HG03571 (cell line): ENCODE measurements at regions not wholly inside any gene's neighbourhood (a gene's known extent, or its start where the extent isn't known, plus 50 kb on each side); places are given as distances from the start of the nearest gene placed in this dataset.
"Not testable (repeated sequence)": the region's sequence is repeated elsewhere in the genome, so short reads cannot be mapped to it uniquely, and the experiment has no call there.

Experiments used
- ATAC-seq: cut with Tn5 transposase; IDR thresholded peaks from one replicate; pipeline ENCODE4 v1.9.1; 2021; ENCODE audit not compliant: unreplicated experiment

DNA sequence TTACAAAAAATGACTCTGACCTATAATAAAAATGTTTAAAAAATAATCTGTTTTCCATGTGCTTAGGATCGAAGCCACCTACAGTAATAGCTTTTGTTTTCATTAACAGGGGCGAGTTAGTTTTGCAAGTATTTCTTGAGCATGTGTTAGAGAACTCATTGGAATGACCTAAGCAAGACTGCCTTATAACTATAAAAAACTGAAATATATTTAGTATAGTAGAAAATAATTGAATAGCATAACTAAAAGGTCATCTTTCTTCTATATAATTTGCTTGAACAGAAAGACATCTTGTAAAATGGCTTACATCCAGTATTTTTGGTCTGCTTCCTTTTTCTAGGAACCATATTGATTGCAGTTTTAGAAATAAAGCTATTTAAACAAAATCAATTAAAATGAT, 241.5 kb upstream of the NRIP1 start:
- no peak for ATAC-seq

DNA sequence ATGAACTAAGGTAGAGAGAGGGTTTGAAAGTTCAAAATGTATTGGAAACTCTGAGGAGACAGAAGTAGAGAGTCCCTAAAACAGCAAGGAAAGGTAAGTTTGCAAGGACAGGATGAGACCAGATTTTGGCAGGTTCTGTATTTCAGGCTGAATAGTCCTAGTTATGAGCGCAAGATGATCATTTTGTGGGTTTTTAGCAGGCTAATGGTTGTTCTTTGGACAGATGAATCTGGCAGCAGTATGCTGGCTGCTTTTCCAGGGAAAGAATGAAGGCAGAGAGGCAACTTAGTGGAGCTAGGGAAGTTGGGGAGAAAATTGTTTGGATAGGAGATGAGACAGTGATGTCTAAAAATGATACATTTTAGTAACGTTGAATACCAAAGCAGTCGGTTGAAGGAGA, 243.5 kb upstream of the NRIP1 start:
- ATAC-seq = no peak

DNA sequence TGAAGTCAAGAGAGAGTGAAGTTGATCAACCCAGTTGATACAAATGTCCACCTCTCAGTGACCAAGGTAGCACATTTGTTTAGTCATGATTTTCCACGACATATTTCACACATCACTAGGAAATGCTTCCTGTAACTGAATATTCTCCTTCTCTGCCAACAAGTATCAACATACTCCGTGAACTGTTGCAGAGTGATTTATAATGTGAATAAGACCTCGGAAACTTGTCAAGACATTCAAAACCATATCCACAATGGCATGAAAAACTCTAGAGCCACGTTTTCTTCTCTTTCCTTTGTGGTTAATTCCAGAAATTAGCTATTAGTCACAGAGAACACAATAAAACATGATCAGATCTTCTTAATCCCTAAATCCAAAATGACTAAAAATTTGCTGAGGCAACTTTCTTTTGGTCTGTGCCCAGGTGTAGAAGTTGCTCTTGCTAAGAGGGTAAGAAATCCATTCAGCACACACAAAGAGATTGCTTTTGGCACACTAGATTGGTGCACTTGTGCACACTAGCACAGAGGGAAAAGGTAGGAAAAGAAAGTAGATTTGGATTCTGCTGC, 244.3 kb upstream of the NRIP1 start:
- ATAC-seq = no peak

DNA sequence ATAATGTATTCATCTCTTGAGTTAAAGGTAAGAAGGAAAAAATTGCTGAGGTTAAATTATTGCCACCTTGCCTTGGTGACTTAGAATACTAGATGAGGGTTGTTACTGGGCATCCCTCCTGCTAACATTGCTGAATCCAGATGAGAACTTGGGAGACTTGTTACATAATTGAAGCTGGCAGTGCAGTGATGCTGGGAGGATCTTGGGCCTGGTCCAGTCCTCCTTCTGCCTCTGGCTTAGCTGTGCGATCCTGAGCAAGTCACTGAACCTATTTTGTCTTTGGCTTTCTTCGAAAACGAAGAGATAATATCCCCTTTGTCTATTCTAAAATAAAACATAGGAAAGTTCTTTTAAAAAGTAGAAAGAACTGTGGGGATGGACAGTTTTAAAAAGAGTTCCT, 244.9 kb upstream of the NRIP1 start:
- ATAC-seq = no peak

DNA sequence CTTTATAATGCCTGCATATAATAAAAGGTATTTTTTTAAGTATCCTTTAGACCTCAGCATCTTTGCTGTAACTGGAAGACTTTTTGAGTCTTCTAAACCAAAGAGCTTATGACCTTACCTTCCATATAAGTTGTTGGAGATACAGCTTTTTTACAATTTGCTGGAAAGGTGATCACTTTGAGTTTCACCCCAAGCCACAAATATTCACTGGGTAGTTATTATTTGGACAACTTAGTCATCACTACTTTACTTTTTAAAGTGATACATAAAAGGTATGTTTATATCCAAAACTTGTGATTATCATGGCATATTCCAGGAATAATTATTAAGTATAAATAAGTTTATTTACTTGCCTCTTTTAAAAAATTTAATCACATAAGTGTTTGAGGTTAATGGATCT, 246.7 kb upstream of the NRIP1 start:
- no peak for ATAC-seq

DNA sequence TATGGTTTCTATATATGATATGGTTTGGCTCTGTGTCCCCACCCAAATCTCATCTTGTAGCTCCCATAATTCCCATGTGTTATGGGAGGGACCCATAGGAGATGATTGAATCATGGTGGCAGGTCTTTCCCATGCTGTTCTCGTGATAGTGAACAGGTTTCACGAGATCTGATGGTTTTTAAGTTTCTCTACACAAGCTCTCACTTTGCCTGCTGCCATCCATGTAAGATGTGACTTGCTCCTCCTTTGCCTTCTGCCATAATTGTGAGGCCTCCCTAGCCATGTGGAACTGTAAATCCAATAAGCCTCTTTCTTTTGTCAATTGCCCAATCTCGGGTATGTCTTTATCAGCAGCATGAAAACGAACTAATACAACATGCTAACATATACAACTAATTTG, 252.2 kb upstream of the NRIP1 start:
- ATAC-seq = not testable (repeated sequence)

DNA sequence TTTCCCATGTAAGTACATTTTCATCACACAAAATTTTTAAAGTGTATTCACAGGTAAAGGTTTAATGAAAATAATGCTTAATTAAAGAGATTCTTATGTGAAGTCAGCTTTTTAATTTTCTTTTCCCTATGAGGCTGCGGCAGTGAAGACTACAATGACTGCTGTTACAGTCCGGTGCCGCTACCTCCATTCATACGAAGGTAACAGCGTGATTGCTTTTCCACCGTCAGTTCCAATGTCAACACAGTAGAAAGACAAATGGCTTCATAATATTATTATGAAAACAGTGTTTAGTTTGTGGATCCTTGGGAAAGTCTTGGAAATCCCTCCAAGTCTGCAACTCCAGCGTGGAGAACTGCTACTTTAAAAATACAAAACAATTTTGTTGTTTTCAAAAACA, 254.9 kb upstream of the NRIP1 start:
- no peak for ATAC-seq

DNA sequence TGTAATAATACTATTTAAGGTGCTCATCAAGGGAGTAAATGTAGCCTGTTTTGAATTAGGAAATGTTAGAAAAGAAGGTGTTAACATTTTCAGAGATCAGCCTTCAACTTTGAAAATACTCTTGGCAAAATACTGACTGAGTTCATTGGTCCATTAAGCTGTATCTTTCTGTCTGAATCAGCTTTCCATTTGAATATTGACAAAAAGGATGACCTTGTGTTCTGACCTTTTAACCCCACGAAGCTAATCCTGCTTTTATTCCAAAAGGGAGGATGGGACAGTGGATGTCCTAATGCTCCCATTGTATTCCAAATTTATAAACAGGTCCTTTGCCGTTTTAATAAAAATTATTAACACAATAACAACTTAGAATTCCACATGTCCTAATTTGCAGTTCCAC, 259.7 kb upstream of the NRIP1 start:
- ATAC-seq = no peak

DNA sequence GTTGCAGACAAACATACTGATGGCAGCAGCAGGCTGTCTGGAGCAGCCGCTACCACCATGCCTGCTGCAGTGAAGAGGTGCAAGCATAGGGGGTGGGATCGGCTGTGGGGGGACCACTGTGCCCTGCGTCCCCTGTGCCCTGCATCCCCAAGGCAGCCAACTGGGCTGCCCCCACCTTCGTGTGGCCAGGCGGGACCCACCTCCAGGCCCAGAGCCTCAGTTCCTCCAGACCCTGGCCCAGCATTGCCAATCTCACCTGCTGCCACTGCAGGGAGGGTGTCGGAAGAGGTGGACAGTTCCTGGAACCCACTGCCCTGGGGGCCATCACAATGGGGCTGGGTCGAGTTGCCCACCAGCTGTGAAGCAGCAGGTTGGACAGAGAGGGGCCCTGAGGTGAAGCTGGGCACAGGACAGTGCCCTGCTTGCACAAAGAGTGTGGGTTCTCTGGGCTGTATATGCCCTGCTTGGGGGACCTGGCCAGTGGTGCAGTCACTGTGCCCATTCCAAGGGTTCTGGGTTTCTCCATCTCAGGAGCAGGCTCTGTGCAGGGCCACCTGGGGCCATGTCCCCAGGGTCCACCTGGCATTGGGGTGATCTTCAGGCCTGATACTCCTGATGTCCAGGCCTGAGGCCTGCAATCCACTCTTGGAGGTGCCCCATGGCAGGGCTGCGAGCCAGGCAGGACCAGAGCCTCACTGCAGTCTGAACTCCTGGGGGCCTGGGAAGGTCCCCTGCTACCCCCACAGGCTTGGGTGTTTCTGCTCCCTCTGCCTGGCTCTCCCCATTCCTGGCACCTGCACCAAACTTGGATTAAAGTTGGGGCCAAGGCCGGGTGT, 261.4 kb upstream of the NRIP1 start:
- no peak for ATAC-seq

DNA sequence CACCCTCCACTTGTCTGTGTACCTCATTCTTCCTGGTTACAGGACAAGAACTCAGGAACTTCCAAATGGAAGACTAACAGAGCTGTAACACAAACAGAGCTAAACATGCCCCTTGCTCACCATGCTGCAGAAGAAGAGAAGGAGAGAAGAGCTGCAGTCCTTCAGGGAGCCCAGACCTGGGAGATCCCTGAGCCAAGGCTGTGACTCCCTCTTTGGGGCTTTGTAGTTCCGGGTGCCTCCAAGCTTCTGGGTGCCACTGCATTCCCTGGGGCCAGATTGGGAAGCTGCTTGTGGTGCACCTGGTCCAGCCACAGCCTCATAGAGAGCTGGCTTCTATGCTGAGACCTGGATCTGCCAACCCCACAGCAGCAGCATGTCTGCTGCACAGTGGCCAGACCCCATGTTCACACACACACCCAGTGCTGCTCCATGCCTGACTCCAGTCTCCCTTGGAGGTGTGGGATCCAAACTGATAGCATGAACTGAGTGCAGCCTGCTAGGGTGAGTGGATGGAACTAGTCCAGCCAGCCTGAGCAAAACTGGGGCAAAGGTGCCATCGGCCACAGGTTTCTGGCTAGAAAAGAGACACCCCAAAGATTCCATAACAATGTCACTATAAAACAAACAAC, 263.0 kb upstream of the NRIP1 start:
- no peak for ATAC-seq

DNA sequence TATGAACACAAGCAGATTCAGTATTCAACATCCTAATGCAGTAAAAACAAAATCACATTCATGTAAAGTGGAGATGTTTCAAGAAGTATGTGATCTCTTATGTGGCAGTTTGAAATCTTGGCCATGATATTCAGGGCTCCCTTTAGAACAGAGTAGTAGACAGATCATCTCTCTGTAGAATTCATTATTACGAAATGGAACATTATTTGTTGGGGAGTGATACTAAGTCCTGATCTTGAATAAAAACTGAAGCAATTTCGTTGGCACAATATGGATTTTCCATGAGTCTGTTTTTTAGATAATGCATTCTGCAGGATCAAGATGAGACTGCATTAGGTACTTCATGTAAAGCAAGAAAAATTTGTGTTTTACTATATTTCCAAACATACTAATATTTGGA, 264.4 kb upstream of the NRIP1 start:
- ATAC-seq = no peak

DNA sequence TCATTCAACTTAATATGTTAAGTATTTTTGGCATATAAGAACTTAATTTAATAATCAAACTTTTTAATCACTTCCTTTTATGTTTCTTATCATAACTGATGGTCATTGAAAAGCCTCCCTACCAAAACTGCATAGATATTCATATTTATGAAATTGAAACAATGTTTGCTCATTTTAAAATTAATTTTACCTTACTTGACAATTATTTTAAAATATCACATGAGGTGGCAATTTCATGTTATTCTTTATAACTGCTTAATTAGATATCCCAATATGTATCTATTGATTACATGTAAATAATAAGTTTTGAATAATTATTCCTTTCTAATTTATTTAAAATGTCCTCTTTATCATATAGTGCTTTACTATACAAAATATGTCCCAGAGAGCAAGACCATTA, 266.1 kb upstream of the NRIP1 start:
- ATAC-seq = no peak

DNA sequence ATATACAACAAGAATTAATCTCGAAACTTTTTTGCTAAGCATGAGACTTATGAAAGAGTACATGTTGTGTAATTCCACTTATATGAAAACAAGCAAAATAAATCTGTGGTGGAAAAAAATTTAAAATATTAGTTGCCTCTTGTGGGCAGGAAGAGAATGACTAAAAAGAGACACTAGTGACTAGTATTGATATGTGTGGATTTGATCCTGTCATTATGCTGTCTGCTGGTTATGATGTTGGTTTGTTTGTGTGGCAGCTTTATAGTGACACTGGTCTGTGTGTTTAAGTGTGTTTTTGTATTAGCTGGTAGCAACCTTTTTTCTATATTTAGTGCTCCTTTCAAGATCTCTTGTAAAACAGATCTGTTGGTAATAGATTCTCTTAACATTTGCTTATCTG, 267.8 kb upstream of the NRIP1 start:
- ATAC-seq = no peak

DNA sequence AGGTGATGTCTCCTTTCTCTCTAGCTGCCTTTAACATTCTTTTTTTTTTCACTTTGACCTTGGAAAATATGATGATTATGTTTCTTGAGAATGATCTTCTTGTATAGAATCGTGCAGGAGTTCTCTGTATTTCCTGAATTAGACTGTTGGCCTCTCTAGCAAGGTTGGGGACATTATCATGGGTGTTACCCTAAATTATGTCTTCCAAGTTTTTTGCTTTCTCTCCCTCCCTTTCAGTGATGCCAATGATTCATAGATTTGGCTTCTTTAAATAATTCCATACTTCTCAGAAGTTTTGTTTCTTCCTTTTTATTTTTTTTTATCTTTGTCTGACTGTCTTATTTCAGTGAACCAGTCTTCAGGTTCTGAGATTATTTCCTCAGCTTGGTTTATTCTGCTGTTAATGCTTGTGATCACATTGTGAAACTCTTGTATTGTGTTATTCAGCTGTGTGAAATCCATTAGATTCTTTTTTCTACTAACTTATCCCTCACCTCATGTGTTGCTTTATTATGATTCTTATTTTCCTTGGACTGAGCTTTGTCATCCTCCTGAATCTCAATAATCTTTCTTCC, 268.4 kb upstream of the NRIP1 start:
- no peak for ATAC-seq

DNA sequence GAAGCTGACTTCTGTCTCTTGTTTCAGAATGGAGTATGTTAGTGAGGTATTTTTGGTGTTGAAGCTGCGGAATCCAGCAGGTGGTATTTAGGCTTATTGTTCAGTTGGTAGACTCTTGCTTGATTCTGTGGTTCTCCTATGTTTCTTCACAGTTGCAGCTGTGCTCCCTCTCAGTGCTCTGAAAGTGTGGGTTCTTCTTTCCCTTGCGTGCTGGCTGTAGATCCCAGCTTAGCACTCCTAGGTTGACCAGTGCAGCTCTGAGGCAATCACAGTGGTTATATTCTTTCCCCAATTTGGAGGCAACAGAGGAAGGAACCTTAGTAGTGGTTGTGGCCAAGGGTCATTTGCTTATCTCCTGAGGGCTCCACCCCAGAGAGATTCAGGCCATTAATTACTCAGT, 269.2 kb upstream of the NRIP1 start:
- ATAC-seq = no peak

DNA sequence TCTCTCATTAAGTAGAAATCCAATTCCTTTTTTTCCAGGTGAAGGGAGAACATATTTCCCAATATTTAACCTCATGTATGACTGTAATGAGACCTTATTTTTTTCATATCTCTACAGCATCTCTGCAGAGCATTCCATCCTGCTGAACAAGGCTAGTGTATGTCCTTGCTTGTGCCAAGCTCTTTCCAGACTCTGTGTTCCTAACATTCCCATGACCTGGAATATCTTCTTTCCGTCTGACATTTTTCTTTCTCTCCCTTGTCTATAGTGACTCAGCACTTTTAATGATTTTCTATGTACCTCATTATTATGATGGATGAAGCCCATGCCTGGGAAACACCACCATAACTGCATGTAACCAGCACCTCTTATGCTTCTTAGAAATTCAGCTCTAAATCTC, 278.3 kb upstream of the NRIP1 start:
- no peak for ATAC-seq

DNA sequence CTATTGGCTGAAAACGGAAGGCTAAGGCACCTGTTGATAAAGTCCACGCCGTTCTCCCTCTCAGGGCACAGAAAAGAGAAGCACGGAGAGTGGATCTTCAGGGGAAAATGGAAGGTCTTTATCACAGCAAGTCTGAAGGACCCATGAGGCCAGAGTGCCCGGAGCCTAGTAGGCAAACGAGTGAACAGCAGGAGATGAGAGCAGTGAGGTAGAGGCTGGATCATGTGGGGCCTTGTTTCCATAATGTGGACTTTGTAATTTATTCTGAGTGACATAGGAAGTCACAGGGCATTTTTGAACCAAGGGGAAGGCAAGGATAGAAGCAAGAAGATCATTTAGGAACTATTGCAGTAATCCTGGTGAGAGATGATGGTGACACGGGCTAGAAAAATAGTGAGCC, 287.2 kb upstream of the NRIP1 start:
- ATAC-seq = no peak

DNA sequence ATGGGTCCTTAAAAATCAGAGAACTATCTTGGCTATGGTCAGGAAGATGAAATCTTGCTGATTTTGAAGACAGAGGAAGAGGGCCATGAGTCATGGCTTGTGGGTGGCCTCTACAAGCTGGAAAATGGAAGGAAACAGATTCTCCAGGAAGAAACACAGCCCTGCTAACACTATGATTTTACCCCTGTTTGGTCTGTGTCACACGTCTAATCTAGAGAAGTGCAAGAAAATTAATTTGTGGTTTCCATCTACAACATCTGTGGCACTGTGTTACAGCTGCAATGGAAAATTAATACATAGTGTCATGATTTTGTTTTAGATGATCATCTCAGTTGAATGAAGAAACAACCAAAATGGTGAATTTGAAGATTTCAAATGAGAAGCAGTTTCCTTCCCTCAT, 288.7 kb upstream of the NRIP1 start:
- no peak for ATAC-seq

DNA sequence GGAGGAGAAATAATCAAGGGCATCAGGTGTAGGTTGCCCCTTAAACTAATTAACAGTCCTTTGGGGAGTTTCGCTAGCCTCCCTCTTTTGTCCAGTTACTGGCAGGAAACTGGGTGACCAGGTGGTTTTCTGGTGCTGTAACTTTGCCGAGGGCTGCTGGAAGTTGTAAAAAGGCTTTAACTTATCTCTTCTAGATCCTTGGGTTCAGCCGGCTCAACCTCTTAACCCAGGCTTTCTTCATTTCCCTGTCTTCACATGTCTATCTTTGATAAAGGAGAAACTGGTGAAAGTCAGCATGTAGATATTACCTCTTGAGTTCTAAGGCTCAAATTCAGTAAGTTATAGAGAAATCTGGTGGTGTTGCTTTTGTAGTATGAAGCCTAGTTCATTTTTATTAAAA, 289.7 kb upstream of the NRIP1 start:
- no peak for ATAC-seq

DNA sequence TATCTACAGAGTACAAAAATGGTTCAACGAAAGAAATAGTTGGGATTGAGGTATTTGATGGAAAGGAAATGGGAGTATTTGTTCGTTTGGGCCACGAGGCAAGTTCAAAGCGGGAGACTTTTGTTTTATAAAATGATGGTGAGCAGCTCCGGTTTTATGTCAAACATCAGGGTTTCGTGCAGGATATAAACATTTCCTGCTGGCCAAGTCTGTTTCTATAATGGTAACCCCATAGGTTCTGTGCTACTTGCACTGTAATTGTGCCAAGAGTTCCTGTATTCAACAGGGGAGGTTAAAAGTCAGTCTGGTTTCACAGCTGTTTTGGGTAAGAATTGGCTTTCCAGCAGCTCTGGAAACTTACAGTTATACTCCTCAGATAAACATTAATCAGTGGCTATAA, 290.3 kb upstream of the NRIP1 start:
- no peak for ATAC-seq

DNA sequence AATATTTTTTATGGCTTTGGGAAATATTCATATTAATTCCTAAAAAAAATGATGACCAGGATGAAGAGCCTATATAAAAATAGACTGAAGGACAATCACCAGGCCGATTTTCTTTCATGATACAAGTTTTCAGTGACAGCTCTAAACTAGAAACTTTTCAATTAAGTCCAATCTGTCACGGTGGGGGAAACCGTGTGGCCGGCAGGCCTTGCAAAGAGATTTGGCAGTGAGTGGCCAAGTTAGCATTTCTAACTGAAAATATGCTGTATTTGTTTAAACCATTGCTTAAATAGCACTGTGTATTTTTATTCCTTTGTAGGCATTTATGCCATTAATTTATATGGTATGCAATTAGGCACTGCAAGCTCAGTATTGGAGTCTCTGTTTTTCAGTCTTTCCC, 294.5 kb upstream of the NRIP1 start:
- ATAC-seq = no peak

DNA sequence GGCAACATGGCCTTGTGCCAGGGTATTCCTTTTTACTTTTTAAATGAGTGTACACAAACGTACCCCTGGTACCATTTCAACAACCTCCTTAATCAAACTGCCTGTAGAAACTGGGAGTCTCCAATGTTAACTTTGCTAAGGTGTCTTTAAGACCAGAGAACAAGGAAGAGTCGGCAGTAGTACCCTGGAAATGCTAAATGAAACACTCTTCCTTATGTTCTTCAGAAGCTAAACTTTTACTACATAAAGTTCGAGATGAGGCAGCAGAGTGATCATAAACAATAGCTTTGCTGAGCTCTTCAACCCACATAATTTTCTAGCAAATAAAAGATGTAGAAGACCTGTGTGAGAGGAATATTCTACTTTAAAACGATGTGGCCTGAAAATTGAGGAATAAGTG, 297.7 kb upstream of the NRIP1 start:
- ATAC-seq = no peak
